SU-DHL-6 (cell line): ENCODE measurements at regions not wholly inside any gene's neighbourhood (a gene's known extent, or its start where the extent isn't known, plus 50 kb on each side); places are given as distances from the start of the nearest gene placed in this dataset.

Experiments used
- CTCF ChIP-seq: fragments of 200-600 bp; sonication (generic); IDR thresholded peaks from one replicate; pipeline ENCODE4 v1.5.1; 2017; ENCODE audit warnings: antibody characterized with exemption, mild to moderate bottlenecking, low read length, moderate library complexity; ENCODE audit not compliant: insufficient read depth, poor library complexity, severe bottlenecking
- EZH2phosphoT487 ChIP-seq: fragments of 200-600 bp; sonication (generic), shearing (Covaris generic); conservative IDR thresholded peaks from 2 replicates; pipeline ENCODE4 v1.6.1; 2018; ENCODE audit warnings: mild to moderate bottlenecking, antibody characterized with exemption, low read length, moderate library complexity, mixed read lengths

- TF ChIP-seq CTCF (no peak), EZH2phosphoT487 (no peak)
Measured at GRCh38 chr9:36486329-36486932, 86.3 kb upstream of the MELK start.
